ENCODE measurements at regions not wholly inside any gene's neighbourhood (a gene's known extent, or its start where the extent isn't known, plus 50 kb on each side); places are given as distances from the start of the nearest gene placed in this dataset.

DNA sequence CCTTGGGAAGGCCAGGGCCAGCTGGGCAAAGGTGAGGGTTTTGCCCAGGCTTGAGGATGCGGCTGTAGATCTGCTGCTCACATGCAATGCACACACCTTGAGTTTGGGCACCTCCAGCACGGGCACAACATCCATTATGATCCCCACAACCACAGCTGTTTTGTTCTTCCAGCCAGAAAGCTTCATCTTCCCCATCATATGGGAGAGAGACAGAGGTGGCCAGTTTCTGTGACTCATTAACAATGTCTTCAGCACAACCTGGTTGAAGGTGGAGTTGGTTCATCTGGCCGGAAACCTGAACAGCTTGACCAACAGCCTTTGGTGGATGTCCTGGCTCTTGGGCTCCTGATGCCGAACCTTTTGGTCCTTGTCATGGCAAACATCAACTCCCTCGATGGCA lies 163.7 kb upstream of the CCND2 start:
- ChIA-PET CTCF (interaction anchor here (1.1 to 2.6 kb wide), 5 partner anchors 23 to 223 kb away, joined by 3 to 18 read pairs (median 3); no protein-coding TSS in a partner anchor), POLR2A (interaction anchor here (0.6 kb wide), 1 partner anchor 175 kb away, joined by 3 read pairs; no protein-coding TSS in a partner anchor)
- TF ChIP-seq, protein P1, sequence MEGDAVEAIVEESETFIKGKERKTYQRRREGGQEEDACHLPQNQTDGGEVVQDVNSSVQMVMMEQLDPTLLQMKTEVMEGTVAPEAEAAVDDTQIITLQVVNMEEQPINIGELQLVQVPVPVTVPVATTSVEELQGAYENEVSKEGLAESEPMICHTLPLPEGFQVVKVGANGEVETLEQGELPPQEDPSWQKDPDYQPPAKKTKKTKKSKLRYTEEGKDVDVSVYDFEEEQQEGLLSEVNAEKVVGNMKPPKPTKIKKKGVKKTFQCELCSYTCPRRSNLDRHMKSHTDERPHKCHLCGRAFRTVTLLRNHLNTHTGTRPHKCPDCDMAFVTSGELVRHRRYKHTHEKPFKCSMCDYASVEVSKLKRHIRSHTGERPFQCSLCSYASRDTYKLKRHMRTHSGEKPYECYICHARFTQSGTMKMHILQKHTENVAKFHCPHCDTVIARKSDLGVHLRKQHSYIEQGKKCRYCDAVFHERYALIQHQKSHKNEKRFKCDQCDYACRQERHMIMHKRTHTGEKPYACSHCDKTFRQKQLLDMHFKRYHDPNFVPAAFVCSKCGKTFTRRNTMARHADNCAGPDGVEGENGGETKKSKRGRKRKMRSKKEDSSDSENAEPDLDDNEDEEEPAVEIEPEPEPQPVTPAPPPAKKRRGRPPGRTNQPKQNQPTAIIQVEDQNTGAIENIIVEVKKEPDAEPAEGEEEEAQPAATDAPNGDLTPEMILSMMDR (IDR thresholded peaks at IDR 0.05; ENCODE audit: control extremely low read depth, extremely low read depth, low read depth, missing control alignments) = no peak
- DNase-seq (ENCODE audit: extremely low spot score) = no peak

DNA sequence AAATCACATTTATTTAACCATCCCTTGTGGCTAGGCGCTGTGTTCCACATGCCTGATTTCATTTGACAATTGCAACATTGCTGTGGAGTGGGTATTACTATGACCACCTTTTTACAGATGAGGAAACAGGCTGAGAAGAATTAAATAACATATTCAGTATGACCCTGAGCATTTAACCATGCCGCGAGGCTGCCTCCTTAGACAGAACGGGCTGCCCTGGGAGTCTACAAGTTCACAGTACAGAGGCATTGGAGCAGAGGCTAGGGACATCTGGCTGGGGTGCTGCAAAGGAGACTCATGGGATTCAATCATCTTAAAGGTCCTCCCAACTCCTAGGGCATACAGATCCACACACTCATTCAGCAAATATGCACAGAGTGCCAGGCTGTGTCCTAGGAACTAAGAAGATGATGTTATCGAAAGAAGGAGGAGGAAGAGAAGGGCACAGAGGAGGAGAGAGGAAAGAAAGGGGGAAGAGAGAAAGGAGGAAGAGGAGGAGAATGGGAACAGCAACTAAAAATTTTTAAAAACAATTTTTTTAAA lies 164.7 kb upstream of the CCND2 start:
- CTCF ChIA-PET = interaction anchor here (1.5 to 4.2 kb wide), 7 partner anchors 8 to 225 kb away, joined by 5 to 82 read pairs (median 8); no protein-coding TSS in a partner anchor
- DNase-seq (ENCODE audit: extremely low spot score) = no peak
- TF ChIP-seq, protein P1 (IDR thresholded peaks at IDR 0.05; ENCODE audit: control extremely low read depth, extremely low read depth, low read depth, missing control alignments) = no peak
- POLR2A ChIA-PET = no interaction called here

DNA sequence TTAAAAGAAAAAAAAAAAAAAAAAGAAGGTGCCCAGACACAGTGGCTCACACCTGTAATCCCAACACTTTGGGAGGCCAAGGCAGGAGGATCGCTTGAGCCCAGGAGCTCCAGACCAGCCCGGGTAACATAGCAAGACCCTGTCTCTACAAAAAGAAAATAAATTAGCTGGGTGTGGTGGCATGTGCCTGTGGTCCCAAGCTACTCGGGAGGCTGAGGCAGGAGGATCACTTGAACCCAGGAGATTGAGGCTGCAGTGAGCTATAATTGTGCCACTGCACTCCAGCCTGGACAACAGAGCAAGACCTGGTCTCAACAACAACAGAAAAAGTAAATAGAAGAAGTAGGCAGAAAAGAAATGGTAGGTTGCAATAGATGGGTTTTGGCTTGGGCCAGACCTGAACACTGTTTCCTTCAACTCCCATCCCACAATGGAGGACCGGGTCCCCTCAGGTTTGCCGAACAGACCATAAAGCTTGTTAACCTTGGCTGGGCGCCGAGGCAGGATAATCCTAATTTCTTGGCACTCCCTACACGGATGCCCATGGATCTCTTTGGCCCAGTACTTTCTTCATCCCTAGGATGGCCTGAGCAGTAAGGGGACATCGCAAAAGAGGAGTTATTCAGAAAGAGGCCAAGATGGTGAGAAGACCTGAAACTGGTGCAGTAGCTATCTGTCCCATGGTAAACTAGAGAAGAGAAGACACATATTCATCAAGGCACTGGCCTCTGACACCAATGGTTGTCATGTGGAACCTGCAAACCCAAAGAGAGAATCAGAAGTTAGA lies 165.5 kb upstream of the CCND2 start:
- ChIA-PET POLR2A (no interaction called here), CTCF (interaction anchor here (0.6 to 4.2 kb wide), 44 partner anchors 8 to 224 kb away, joined by 3 to 82 read pairs (median 5); partner anchors contain the start of gene CCND2)
- no peak for DNase-seq (ENCODE audit: extremely low spot score)
- TF ChIP-seq, protein P1 (IDR thresholded peaks at IDR 0.05; ENCODE audit: control extremely low read depth, extremely low read depth, low read depth, missing control alignments) = no peak

DNA sequence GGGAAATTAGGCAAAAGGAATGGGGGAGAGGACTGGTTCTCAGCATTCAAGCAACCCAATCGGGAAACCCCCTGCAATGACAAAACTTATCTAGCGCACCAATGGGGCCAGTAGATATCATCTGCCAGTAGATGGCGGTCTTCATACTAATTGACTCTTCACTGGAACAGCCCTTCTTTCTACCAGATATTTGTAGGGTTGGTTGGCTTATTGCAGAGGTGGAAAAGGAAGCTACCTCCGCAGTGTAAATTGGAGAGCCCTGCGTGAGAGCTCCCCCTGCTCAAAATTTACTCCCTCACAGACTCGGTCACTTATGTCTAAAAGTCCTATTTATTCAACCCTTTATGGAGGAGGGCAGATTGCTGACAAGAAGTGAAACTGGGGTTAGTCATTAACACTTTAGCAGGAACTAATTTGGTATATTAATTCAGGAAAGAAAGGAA lies 166.1 kb upstream of the CCND2 start:
- CTCF ChIA-PET = interaction anchor here (0.6 to 4.2 kb wide), 45 partner anchors 9 to 223 kb away, joined by 3 to 82 read pairs (median 5); partner anchors contain the start of gene CCND2
- peak; percentile 84 for DNase-seq (ENCODE audit: extremely low spot score)

DNA sequence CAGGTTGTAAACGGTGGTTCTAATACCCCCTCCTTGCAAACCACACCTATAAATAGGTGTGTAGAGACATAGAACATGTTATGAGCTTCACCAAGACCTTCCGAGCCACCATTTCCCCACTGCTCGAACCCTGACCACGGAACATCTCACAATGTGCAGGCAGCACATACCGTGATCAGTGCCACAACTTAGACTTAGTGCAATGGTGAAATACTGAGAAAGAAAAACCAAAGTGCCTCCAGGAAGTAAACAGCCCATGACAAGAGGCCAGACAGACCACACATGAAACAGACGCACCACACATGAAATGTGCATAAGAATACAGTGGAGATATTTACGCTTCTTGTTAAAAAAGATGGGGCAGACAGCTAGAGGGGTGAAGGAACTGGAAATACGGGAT lies 166.9 kb upstream of the CCND2 start:
- CTCF ChIA-PET = interaction anchor here (0.6 to 4.2 kb wide), 20 partner anchors 10 to 222 kb away, joined by 3 to 82 read pairs (median 6); no protein-coding TSS in a partner anchor
- TF ChIP-seq, protein P1 (IDR thresholded peaks at IDR 0.05; ENCODE audit: control extremely low read depth, extremely low read depth, low read depth, missing control alignments) = no peak
- DNase-seq (ENCODE audit: extremely low spot score) = no peak
- POLR2A ChIA-PET = no interaction called here

More for the DNA sequence above, 166.1 kb upstream of the CCND2 start:
- POLR2A ChIA-PET = no interaction called here
- TF ChIP-seq, protein P1 (IDR thresholded peaks at IDR 0.05; ENCODE audit: control extremely low read depth, extremely low read depth, low read depth, missing control alignments) = peak; percentile 67

DNA sequence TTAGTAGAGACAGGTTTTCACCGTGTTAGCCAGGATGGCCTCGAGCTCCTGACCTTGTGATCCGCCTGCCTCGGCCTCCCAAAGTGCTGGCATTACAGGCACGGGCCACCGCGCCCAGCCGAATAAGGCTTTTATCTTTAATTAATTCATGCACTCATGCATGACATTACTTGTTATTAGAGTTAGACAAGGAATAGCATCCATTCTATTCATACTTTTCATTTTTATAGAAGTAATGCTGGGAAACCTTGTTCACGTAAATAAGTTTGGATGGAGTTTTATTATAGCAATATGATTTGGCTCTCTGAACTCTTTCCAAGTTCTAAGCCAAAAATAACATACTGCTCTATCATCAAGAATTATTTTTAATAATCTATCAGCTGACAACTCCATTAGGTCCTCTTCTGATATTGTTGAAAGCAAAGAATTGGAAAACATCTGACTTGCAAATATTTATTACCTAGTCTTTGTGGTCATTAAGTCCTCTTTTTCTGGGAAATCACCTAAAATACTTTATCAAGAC lies 168.8 kb upstream of the CCND2 start:
- ChIA-PET CTCF (interaction anchor here (1.0 to 4.2 kb wide), 3 partner anchors 9 to 172 kb away, joined by 3 to 82 read pairs (median 3); no protein-coding TSS in a partner anchor), POLR2A (no interaction called here)
- TF ChIP-seq, protein P1 (IDR thresholded peaks at IDR 0.05; ENCODE audit: control extremely low read depth, extremely low read depth, low read depth, missing control alignments) = no peak
- DNase-seq (ENCODE audit: extremely low spot score) = no peak

Measured in GM10248 (cell line).